Gastroesophageal sphincter (tissue), 3 donors: ENCODE measurements at regions not wholly inside any gene's neighbourhood (a gene's known extent, or its start where the extent isn't known, plus 50 kb on each side); places are given as distances from the start of the nearest gene placed in this dataset.

Experiments
- POLR2A ChIP-seq, 2 donors: fragments of 450-650 bp; IDR thresholded peaks; one replicate each; pipeline ENCODE4 v1.6.1; 2017; ENCODE audit warnings: antibody characterized with exemption in 2 of 2, mild to moderate bottlenecking in 2 of 2, moderate library complexity in 1 of 2
- POLR2AphosphoS5 ChIP-seq: sonication (generic); formaldehyde crosslinking; IDR thresholded peaks from one replicate; pipeline ENCODE4 v1.6.1; 2017; ENCODE audit warnings: antibody characterized with exemption
- TF ChIP-seq, protein P1 (sequence below), 4 experiments: fragments of 200-600 bp in 2 of 4; fragments of 450-650 bp in 2 of 4; sonication (generic) in 1 of 4; IDR thresholded peaks; one replicate each; pipeline ENCODE4 v1.5.1; 2017 to 2019; ENCODE audit warnings: antibody characterized with exemption in 4 of 4, mild to moderate bottlenecking in 2 of 4, moderate library complexity in 2 of 4

DNA sequence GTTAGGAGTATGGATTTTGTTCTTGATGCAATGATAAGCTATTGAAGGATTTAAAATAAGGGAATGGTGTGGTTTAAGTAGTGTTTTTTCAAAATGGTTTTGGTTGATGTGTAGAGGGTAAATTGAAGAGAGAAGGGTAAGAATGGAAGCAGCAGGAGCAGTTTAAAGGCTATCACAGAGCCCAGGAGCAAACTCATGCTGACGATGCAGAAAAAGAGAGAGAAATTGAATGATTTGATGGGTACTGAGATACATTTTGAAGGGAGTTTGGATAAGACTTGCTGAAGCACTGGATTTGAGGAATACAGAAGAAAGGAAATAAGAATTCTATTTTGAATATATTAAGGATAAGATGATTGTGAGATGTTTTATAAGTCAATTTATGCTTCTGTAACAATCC, 300.8 kb upstream of the LYPLAL1 start:
- TF ChIP-seq, protein P1, sequence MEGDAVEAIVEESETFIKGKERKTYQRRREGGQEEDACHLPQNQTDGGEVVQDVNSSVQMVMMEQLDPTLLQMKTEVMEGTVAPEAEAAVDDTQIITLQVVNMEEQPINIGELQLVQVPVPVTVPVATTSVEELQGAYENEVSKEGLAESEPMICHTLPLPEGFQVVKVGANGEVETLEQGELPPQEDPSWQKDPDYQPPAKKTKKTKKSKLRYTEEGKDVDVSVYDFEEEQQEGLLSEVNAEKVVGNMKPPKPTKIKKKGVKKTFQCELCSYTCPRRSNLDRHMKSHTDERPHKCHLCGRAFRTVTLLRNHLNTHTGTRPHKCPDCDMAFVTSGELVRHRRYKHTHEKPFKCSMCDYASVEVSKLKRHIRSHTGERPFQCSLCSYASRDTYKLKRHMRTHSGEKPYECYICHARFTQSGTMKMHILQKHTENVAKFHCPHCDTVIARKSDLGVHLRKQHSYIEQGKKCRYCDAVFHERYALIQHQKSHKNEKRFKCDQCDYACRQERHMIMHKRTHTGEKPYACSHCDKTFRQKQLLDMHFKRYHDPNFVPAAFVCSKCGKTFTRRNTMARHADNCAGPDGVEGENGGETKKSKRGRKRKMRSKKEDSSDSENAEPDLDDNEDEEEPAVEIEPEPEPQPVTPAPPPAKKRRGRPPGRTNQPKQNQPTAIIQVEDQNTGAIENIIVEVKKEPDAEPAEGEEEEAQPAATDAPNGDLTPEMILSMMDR (IDR thresholded peaks at IDR 0.05), result no peak
- TF ChIP-seq POLR2A (IDR thresholded peaks at IDR 0.05), result no peak
- no peak for TF ChIP-seq POLR2AphosphoS5
